ENCODE measurements at regions not wholly inside any gene's neighbourhood (a gene's known extent, or its start where the extent isn't known, plus 50 kb on each side); places are given as distances from the start of the nearest gene placed in this dataset.

DNA sequence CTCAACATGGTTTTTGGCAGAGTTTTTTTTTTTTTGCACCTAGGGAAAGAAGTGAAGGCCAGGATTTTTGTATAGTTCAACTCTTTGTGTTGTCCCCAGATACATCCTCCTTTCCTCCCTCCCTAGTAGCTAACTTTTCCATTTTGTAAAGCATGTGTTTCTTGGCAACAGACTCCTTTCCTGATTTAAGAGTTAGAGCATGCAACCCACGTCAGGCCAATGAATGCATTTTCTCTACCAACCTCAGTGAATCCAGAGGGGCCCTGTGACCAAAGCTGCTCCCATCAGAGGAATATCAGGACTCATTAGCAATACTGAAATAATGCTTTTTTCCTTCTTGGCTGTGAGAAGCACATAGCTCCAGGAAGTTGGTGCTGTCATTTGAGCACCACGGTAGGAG lies 287.2 kb downstream of the LMO4 start:
- Mint-ChIP-seq H3K4me3 (no peak overlapping the region), H3K36me3 (ENCODE audit: low read depth) (no peaks in the 10 kb centered on the region), H3K27ac (peak overlapping the region; percentile 40 to 91 (median 84)), H3K27me3 (ENCODE audit: low read depth) (no peaks in the 10 kb centered on the region), H3K9me3 (peaks cover 13% of the 10 kb centered on the region), H3K4me1 (peaks cover 31% of the 10 kb centered on the region)
- TF ChIP-seq, protein P1, sequence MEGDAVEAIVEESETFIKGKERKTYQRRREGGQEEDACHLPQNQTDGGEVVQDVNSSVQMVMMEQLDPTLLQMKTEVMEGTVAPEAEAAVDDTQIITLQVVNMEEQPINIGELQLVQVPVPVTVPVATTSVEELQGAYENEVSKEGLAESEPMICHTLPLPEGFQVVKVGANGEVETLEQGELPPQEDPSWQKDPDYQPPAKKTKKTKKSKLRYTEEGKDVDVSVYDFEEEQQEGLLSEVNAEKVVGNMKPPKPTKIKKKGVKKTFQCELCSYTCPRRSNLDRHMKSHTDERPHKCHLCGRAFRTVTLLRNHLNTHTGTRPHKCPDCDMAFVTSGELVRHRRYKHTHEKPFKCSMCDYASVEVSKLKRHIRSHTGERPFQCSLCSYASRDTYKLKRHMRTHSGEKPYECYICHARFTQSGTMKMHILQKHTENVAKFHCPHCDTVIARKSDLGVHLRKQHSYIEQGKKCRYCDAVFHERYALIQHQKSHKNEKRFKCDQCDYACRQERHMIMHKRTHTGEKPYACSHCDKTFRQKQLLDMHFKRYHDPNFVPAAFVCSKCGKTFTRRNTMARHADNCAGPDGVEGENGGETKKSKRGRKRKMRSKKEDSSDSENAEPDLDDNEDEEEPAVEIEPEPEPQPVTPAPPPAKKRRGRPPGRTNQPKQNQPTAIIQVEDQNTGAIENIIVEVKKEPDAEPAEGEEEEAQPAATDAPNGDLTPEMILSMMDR (IDR thresholded peaks at IDR 0.05; ENCODE audit: unreplicated experiment in 3 of 3): no peak

DNA sequence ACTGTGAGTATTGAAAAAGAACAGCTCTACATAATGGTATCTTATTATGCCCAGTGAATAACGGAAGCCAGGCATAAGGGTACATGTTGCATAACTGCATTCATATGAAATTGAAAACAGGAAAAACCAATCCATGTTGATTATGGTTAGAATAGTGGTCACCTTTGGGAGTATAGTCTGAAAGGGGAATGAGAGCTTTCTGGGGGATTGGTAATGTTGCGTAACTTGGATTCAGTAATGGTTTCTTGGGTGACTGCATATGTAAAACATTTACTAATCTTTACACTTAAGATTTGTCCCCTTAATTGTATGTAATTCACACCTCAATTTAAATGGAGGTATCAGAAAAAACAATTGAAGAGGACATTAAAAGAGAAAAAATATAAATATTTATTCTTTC lies 292.1 kb downstream of the LMO4 start:
- TF ChIP-seq, protein P1 (IDR thresholded peaks at IDR 0.05; ENCODE audit: unreplicated experiment in 3 of 3): no peak
- Mint-ChIP-seq H3K27me3 (ENCODE audit: low read depth) (no peaks in the 10 kb centered on the region), H3K27ac (no peak overlapping the region), H3K4me3 (no peak overlapping the region), H3K36me3 (ENCODE audit: low read depth) (no peaks in the 10 kb centered on the region), H3K4me1 (peaks cover 22% of the 10 kb centered on the region), H3K9me3 (peaks cover 18% of the 10 kb centered on the region)

DNA sequence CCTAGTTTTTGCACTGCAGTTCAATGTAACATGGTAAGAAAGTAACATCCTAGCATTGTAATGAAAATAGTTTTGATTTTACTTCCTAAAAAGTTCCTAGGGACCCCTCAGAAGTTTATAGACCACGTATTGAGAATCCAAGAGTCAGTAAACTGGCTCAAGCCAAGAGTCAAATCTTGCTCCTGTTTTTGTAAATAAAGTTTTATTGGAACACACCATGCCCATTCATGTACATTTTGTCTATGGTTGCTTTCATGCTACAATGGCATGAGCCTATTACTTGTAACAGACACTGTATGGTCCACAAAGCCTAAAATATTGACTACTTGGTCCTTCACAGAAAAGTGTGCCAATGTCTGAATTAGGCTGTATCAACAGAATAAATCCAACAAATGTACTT lies 301.0 kb downstream of the LMO4 start:
- no peaks in the 10 kb centered on the region for H3K4me1 Mint-ChIP-seq
- no peak overlapping the region for H3K4me3 Mint-ChIP-seq
- no peaks in the 10 kb centered on the region for H3K36me3 Mint-ChIP-seq (ENCODE audit: low read depth)
- TF ChIP-seq, protein P1 (IDR thresholded peaks at IDR 0.05; ENCODE audit: unreplicated experiment in 3 of 3): no peak
- peaks cover 3% of the 10 kb centered on the region for H3K9me3 Mint-ChIP-seq
- no peak overlapping the region for H3K27ac Mint-ChIP-seq
- H3K27me3 Mint-ChIP-seq (ENCODE audit: low read depth): no peaks in the 10 kb centered on the region

DNA sequence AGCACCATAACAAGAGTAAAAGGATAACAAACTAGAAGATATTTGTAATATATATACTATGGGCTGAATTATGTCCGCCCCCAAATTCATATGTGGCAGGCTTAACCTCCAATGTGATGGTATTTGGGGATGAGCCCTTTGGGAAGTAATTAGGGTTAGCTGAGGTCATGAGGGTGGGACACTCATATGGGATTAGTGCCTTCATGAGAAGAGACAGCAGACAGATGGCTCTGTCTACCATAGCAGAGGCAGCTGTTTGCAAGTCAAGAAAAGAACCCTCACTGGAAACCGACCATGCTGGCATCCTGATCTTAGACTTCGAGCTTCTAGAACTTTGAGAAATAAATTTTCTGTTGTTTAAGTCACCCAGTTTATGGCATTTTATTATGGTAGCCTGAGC lies 303.6 kb downstream of the LMO4 start:
- H3K36me3 Mint-ChIP-seq (ENCODE audit: low read depth): no peaks in the 10 kb centered on the region
- TF ChIP-seq, protein P1 (IDR thresholded peaks at IDR 0.05; ENCODE audit: unreplicated experiment in 3 of 3): no peak
- no peak overlapping the region for H3K27ac Mint-ChIP-seq
- H3K27me3 Mint-ChIP-seq (ENCODE audit: low read depth): no peaks in the 10 kb centered on the region
- H3K4me3 Mint-ChIP-seq: no peak overlapping the region
- H3K4me1 Mint-ChIP-seq: no peaks in the 10 kb centered on the region
- peaks cover 3% of the 10 kb centered on the region for H3K9me3 Mint-ChIP-seq

DNA sequence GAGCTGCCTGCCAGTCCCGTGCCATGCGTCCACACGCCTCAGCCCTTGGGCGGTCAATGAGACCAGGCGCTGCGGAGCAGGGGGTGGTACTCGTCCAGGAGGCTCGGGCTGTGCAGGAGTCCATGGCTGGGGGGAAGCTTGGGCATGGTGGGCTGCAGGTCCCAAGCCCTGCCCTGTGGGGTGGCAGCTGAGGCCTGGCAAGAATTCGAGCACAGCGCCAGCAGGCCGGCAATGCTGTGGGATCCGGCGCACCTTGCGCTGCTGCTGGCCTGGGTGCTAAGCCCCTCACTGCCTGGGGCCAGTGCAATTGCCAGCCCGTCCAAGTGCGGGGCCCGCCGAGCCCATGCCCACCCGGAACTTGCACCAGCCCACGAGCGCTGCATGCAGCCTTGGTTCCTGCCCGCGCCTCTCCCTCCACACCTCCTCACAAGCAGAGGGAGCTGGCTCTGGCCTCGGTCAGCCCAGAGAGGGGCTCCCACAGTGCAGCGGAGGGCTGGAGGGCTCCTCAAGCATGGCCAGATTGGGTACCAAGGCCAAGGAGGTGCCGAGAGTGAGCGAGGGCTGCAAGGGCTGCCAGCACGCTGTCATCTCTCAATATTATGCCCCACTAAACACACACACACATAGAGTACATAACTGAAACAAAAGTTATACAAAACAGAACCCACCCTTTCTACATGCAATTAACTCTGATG lies 307.7 kb downstream of the LMO4 start:
- Mint-ChIP-seq H3K9me3 (peaks cover 3% of the 10 kb centered on the region), H3K4me1 (no peaks in the 10 kb centered on the region), H3K4me3 (no peak overlapping the region), H3K27ac (no peak overlapping the region), H3K36me3 (ENCODE audit: low read depth) (no peaks in the 10 kb centered on the region), H3K27me3 (ENCODE audit: low read depth) (peaks cover 4% of the 10 kb centered on the region)
- TF ChIP-seq, protein P1 (IDR thresholded peaks at IDR 0.05; ENCODE audit: unreplicated experiment in 3 of 3): no peak

DNA sequence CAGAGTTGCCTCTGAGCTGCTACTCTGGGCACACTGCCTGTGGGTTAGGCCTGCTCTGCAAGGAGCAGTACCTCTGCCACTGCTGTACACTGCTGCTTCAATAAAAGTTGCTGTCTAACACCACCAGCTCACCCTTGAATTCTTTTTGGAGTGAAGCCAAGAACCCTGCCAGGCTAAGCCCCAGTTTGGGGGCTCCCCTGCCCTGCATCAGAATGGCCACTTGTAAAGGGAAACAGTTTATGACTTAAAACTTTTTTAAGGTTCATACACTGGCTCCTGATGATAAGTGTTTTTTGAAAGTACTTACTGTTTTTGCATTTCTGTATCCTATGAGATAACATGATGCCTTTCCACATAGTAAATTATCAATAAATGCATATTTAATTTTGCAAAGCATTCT lies 310.0 kb downstream of the LMO4 start:
- Mint-ChIP-seq H3K36me3 (ENCODE audit: low read depth) (no peaks in the 10 kb centered on the region), H3K4me3 (no peak overlapping the region), H3K4me1 (peaks cover 18% of the 10 kb centered on the region), H3K9me3 (no peaks in the 10 kb centered on the region), H3K27ac (no peak overlapping the region), H3K27me3 (ENCODE audit: low read depth) (peaks cover 4% of the 10 kb centered on the region)
- TF ChIP-seq, protein P1 (IDR thresholded peaks at IDR 0.05; ENCODE audit: unreplicated experiment in 3 of 3): no peak

Data from nephron (organoid).